Neural crest cell (in vitro differentiated cells): ENCODE measurements at regions not wholly inside any gene's neighbourhood (a gene's known extent, or its start where the extent isn't known, plus 50 kb on each side); places are given as distances from the start of the nearest gene placed in this dataset.

Experiments
- DNase-seq: peaks from one replicate; pipeline ENCODE4 v3.0.0; 2021; ENCODE audit warnings: low read depth, mixed read lengths, low spot score
- H3K27ac Mint-ChIP-seq: one replicate; pipeline ENCODE4 v1.8.0; 2021; ENCODE audit warnings: mild to moderate bottlenecking, mixed read lengths; ENCODE audit not compliant: unreplicated experiment
- H3K27me3 Mint-ChIP-seq: 2 replicates; pipeline ENCODE4 v1.8.0; 2021; ENCODE audit warnings: low read depth, mild to moderate bottlenecking, mixed read lengths
- H3K36me3 Mint-ChIP-seq: 2 replicates; pipeline ENCODE4 v1.8.0; 2021; ENCODE audit warnings: low read depth, mild to moderate bottlenecking, mixed read lengths
- H3K4me1 Mint-ChIP-seq: 2 replicates; pipeline ENCODE4 v1.8.0; 2021; ENCODE audit warnings: mixed read lengths
- H3K4me3 Mint-ChIP-seq: one replicate; pipeline ENCODE4 v1.8.0; 2021; ENCODE audit warnings: mild to moderate bottlenecking, mixed read lengths
- H3K9me3 Mint-ChIP-seq: 2 replicates; pipeline ENCODE4 v1.8.0; 2021; ENCODE audit warnings: mixed read lengths
- TF ChIP-seq, protein P1 (sequence below): fragments of 200-600 bp; sonication (generic); conservative IDR thresholded peaks from 2 replicates; pipeline ENCODE4 v1.5.0; 2021; ENCODE audit warnings: antibody characterized with exemption, mild to moderate bottlenecking

DNA sequence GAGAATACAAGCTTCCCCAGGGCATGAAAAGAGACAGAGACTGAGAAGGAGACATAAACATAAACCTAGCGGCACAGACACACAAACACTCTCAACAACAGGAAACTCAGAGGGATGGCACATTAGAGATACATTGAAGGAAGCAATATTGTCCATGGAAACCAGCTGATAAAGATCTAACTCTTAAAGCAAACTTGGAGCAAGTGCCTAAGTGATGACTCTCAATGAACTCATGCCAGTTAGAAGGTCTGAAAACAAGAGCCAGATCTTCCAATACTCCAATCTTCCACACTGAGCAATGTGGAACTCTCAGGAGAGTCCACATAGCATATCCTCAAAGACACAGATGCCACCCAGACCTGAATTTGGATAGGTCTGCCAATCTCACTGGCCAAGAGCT, 168.8 kb upstream of the ISX start:
- TF ChIP-seq, protein P1, sequence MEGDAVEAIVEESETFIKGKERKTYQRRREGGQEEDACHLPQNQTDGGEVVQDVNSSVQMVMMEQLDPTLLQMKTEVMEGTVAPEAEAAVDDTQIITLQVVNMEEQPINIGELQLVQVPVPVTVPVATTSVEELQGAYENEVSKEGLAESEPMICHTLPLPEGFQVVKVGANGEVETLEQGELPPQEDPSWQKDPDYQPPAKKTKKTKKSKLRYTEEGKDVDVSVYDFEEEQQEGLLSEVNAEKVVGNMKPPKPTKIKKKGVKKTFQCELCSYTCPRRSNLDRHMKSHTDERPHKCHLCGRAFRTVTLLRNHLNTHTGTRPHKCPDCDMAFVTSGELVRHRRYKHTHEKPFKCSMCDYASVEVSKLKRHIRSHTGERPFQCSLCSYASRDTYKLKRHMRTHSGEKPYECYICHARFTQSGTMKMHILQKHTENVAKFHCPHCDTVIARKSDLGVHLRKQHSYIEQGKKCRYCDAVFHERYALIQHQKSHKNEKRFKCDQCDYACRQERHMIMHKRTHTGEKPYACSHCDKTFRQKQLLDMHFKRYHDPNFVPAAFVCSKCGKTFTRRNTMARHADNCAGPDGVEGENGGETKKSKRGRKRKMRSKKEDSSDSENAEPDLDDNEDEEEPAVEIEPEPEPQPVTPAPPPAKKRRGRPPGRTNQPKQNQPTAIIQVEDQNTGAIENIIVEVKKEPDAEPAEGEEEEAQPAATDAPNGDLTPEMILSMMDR = no peak
- no peaks in the 10 kb centered on the region for H3K36me3 Mint-ChIP-seq
- DNase-seq = no peak
- H3K9me3 Mint-ChIP-seq = peaks cover 5% of the 10 kb centered on the region
- no peaks in the 10 kb centered on the region for H3K4me1 Mint-ChIP-seq
- no peak overlapping the region for H3K27ac Mint-ChIP-seq
- H3K4me3 Mint-ChIP-seq = no peak overlapping the region
- peaks cover 26% of the 10 kb centered on the region for H3K27me3 Mint-ChIP-seq

DNA sequence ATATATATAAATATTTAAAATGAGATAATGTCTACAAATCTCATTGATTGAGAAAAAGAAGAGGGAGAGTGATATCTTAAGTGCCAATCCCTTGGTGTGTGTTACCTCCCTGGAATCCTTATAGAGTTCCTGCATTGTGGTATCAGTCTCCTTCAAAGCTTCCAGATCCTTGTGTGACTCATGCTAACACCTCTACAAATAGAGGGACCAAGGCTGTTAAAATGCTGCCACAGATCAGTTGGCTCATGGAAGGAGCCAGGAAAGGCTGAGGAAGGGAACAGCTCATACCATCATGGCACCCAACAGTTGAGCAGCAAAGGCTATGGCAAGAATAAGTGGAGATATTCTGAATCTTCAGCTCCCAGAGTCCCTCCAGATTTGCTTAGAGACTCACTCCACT, 163.6 kb upstream of the ISX start:
- no peaks in the 10 kb centered on the region for H3K36me3 Mint-ChIP-seq
- H3K27ac Mint-ChIP-seq = no peak overlapping the region
- H3K9me3 Mint-ChIP-seq = no peaks in the 10 kb centered on the region
- TF ChIP-seq, protein P1 = no peak
- H3K4me1 Mint-ChIP-seq = no peaks in the 10 kb centered on the region
- H3K27me3 Mint-ChIP-seq = peaks cover 2% of the 10 kb centered on the region
- no peak overlapping the region for H3K4me3 Mint-ChIP-seq
- no peak for DNase-seq

DNA sequence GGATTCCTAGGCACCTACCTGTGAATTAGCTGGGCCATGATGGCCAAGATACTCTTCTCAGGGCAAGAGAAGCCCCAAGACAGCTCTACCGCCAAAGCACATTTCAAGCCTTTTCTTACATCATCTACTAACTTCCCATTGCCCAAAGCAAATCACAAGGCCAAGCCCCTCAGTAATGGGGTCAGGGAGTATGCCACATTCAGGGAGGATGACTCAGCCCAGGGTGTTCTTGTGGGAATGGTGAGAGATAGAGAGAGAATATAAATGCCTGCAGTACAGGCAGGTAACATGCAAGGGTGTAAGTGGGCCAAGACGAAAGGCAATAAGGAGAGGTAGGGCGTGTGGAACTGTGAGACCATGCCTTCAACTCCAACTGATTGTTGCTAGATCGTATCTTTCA, 162.5 kb upstream of the ISX start:
- DNase-seq = no peak
- H3K4me3 Mint-ChIP-seq = no peak overlapping the region
- H3K9me3 Mint-ChIP-seq = no peaks in the 10 kb centered on the region
- no peak overlapping the region for H3K27ac Mint-ChIP-seq
- TF ChIP-seq, protein P1 = no peak
- H3K4me1 Mint-ChIP-seq = no peaks in the 10 kb centered on the region
- no peaks in the 10 kb centered on the region for H3K36me3 Mint-ChIP-seq
- peaks cover under 1% of the 10 kb centered on the region for H3K27me3 Mint-ChIP-seq

DNA sequence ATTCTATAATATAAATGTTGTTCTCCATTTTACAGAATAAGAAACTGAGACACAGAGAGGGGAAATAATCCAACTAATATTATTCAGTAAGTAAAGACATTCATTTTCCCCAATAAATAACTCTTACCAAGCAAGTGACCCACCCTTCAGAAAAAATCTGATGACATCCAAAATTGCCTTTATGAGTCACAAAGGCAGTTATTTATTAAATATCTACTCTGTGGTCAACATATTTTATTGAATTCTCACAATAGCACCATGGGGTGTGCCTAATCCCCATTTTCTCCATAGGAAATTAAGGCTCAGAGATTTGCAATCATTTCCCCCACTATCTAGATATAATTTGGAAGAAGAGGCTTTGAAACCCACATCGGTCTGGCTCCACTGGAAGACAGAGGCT, 161.5 kb upstream of the ISX start:
- Mint-ChIP-seq H3K27ac (no peak overlapping the region), H3K36me3 (no peaks in the 10 kb centered on the region), H3K4me1 (no peaks in the 10 kb centered on the region), H3K9me3 (no peaks in the 10 kb centered on the region), H3K4me3 (no peak overlapping the region), H3K27me3 (no peaks in the 10 kb centered on the region)
- TF ChIP-seq, protein P1 = no peak
- DNase-seq = no peak

DNA sequence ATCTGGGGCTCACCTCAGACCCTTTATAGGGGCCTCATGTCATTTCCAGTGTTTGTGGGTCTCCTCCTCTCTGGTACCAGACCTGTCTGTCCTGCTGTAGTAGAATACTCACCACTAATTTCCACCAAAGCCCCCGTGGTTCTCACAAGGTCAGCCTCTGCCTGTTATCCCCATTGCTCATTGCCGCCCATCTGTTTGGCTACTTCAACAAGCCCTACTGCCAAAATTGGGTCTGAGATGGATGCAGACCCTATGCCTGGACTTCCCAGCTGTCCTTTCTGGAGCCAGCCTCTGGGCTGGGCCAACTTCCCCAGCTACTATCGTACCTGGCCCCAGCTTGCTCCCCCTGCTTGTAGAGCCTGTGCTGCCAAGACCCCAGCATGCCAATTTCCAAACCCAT, 152.1 kb upstream of the ISX start:
- no peaks in the 10 kb centered on the region for H3K9me3 Mint-ChIP-seq

More for the DNA sequence above, 152.1 kb upstream of the ISX start:
- H3K27me3 Mint-ChIP-seq = peaks cover 14% of the 10 kb centered on the region
- no peak overlapping the region for H3K27ac Mint-ChIP-seq
- H3K4me3 Mint-ChIP-seq = no peak overlapping the region
- H3K4me1 Mint-ChIP-seq = no peaks in the 10 kb centered on the region
- TF ChIP-seq, protein P1 = no peak
- no peaks in the 10 kb centered on the region for H3K36me3 Mint-ChIP-seq
- DNase-seq = no peak
